PC-9 (cell line): ENCODE measurements at regions not wholly inside any gene's neighbourhood (a gene's known extent, or its start where the extent isn't known, plus 50 kb on each side); places are given as distances from the start of the nearest gene placed in this dataset.

Experiments used
- BruUV-seq: library from RNA; stranded (reverse); fragments of 400-500 nt; replicated peaks from 2 replicates; lab custom pipeline; 2021; lab: Mats Ljungman, UMichigan
- CTCF ChIA-PET: fragments of 300-600 bp; sonication (Branson Sonifier 250); formaldehyde crosslinking; loops from one replicate; lab custom pipeline; 2022; ENCODE audit warnings: antibody characterized with exemption; lab: Charles Lee
- POLR2A ChIA-PET: fragments of 300-600 bp; sonication (Branson Sonifier 250); formaldehyde crosslinking; loops from one replicate; lab custom pipeline; 2022; ENCODE audit warnings: antibody characterized with exemption; ENCODE audit not compliant: unreplicated experiment; lab: Charles Lee
- DNase-seq, 2 experiments: peaks; one replicate each; pipeline versions ENCODE4 v3.0.0 to v3.0.0-alpha.2; 2015 to 2022; ENCODE audit warnings: mixed read lengths in 1 of 2
- H2AFZ ChIP-seq: fragments of 200-600 bp; sonication (generic); 2 replicates; pipeline ENCODE4 v1.8.1; 2017; ENCODE audit warnings: antibody characterized with exemption
- H3F3A ChIP-seq: fragments of 200-600 bp; sonication (generic); 2 replicates; pipeline ENCODE4 v1.8.1; 2017; ENCODE audit warnings: antibody characterized with exemption, mild to moderate bottlenecking, low read depth; ENCODE audit not compliant: insufficient read depth
- H3K27ac ChIP-seq: fragments of 200-600 bp; sonication (generic); 2 replicates; pipeline ENCODE4 v1.6.1; 2016; ENCODE audit warnings: mixed run types
- H3K27me3 ChIP-seq: fragments of 200-600 bp; sonication (generic); 2 replicates; pipeline ENCODE4 v1.6.1; 2016; ENCODE audit warnings: low read depth, mixed run types; ENCODE audit not compliant: insufficient read depth
- H3K36me3 ChIP-seq: fragments of 200-600 bp; sonication (generic); 2 replicates; pipeline ENCODE4 v1.6.1; 2016; ENCODE audit warnings: low read depth, mixed run types
- H3K4me1 ChIP-seq: fragments of 200-600 bp; sonication (generic); replicated peaks from 2 replicates; pipeline ENCODE4 v1.6.1; 2016; ENCODE audit warnings: mixed run types; ENCODE audit not compliant: insufficient read depth
- H3K4me2 ChIP-seq: fragments of 200-600 bp; sonication (generic); 2 replicates; pipeline ENCODE4 v1.6.1; 2017; ENCODE audit warnings: mixed run types
- H3K4me3 ChIP-seq: fragments of 200-600 bp; sonication (generic); 2 replicates; pipeline ENCODE4 v1.6.1; 2016; ENCODE audit warnings: mixed run types
- H3K79me2 ChIP-seq: fragments of 200-600 bp; sonication (generic); 2 replicates; pipeline ENCODE4 v1.6.1; 2017; ENCODE audit warnings: low read depth, mixed run types
- H3K9me2 ChIP-seq: fragments of 200-600 bp; sonication (generic); 2 replicates; pipeline ENCODE4 v1.8.1; 2017; ENCODE audit warnings: mild to moderate bottlenecking; ENCODE audit not compliant: insufficient read depth
- H3K9me3 ChIP-seq: fragments of 200-600 bp; sonication (generic); 2 replicates; pipeline ENCODE4 v1.8.1; 2016; ENCODE audit warnings: low read depth; ENCODE audit not compliant: insufficient read depth
- H4K20me1 ChIP-seq: fragments of 200-600 bp; sonication (generic); 2 replicates; pipeline ENCODE4 v1.8.1; 2017; ENCODE audit not compliant: insufficient read depth
- CTCF ChIP-seq: fragments of 200-600 bp; sonication (generic); conservative IDR thresholded peaks from 2 replicates; pipeline ENCODE4 v1.6.1; 2017; ENCODE audit warnings: mixed run types, antibody characterized with exemption, mild to moderate bottlenecking, moderate library complexity
- EZH2 ChIP-seq: fragments of 200-600 bp; sonication (generic); IDR thresholded peaks from 2 replicates; pipeline ENCODE4 v1.8.0; 2017; ENCODE audit warnings: antibody characterized with exemption, low read depth
- intact Hi-C: fragments of 100-400 bp; cut with micrococcal nuclease; formaldehyde crosslinking; loops from one replicate; pipeline ENCODE4 v1.10.0; 2022; ENCODE audit not compliant: unreplicated experiment

- Histone ChIP-seq H3K9me2 (no peaks in the 10 kb centered on the region), H3K79me2 (no peaks in the 10 kb centered on the region), H2AFZ (no peak overlapping the region), H3K27ac (no peak overlapping the region), H4K20me1 (no peaks in the 10 kb centered on the region), H3K4me3 (no peak overlapping the region), H3K36me3 (no peaks in the 10 kb centered on the region), H3K9me3 (no peaks in the 10 kb centered on the region), H3K4me1 (no peaks in the 10 kb centered on the region), H3K4me2 (no peak overlapping the region), H3K27me3 (no peaks in the 10 kb centered on the region), H3F3A (no peaks in the 10 kb centered on the region)
- BruUV-seq: no TSS peak
- DNase-seq: no peak
- ChIA-PET POLR2A (no interaction called here), CTCF (no interaction called here)
- intact Hi-C loops: no loop called here
- TF ChIP-seq EZH2 (no peak), CTCF (no peak)
Observed at GRCh38 chr3:82741346-82741745, 979.9 kb upstream of the GBE1 start.

- no TSS peak for BruUV-seq
Observed at GRCh38 chr3:82739390-82739789, 977.9 kb upstream of the GBE1 start.

GRCh38 chr3:82736696-82737277 lies 975.3 kb upstream of the GBE1 start:
- TF ChIP-seq EZH2 (no peak), CTCF (no peak)
- H3F3A ChIP-seq: no peaks in the 10 kb centered on the region

More at GRCh38 chr3:82739390-82739789, 977.9 kb upstream of the GBE1 start:
- ChIA-PET POLR2A (no interaction called here), CTCF (no interaction called here)
- no peak for DNase-seq
- Histone ChIP-seq H3F3A (no peaks in the 10 kb centered on the region), H3K4me1 (no peaks in the 10 kb centered on the region), H3K4me2 (no peak overlapping the region), H4K20me1 (no peaks in the 10 kb centered on the region), H2AFZ (no peak overlapping the region), H3K4me3 (no peak overlapping the region), H3K79me2 (no peaks in the 10 kb centered on the region), H3K27me3 (no peaks in the 10 kb centered on the region), H3K36me3 (no peaks in the 10 kb centered on the region), H3K9me2 (no peaks in the 10 kb centered on the region), H3K27ac (no peak overlapping the region), H3K9me3 (0 out of 2 replicates have a peak, but pooled peaks cover 3% of the 10 kb centered on the region)
- TF ChIP-seq CTCF: no peak
- TF ChIP-seq EZH2: no peak
- intact Hi-C loops: no loop called here

More at GRCh38 chr3:82736696-82737277, 975.3 kb upstream of the GBE1 start:
- Histone ChIP-seq H3K4me2 (no peak overlapping the region), H3K4me3 (no peak overlapping the region), H3K36me3 (no peaks in the 10 kb centered on the region), H3K9me2 (no peaks in the 10 kb centered on the region), H3K27ac (no peak overlapping the region), H4K20me1 (no peaks in the 10 kb centered on the region), H3K9me3 (0 out of 2 replicates have a peak, but pooled peaks cover 3% of the 10 kb centered on the region), H3K4me1 (no peaks in the 10 kb centered on the region), H2AFZ (no peak overlapping the region), H3K27me3 (no peaks in the 10 kb centered on the region), H3K79me2 (no peaks in the 10 kb centered on the region)
- ChIA-PET CTCF (no interaction called here), POLR2A (no interaction called here)
- intact Hi-C loops: no loop called here
- DNase-seq: no peak
- BruUV-seq: no TSS peak
